Fibroblast of villous mesenchyme (primary cell): ENCODE measurements at regions not wholly inside any gene's neighbourhood (a gene's known extent, or its start where the extent isn't known, plus 50 kb on each side); places are given as distances from the start of the nearest gene placed in this dataset.

Source experiments
- DNase-seq: peaks from one replicate; pipeline ENCODE4 v3.0.0-alpha.2; 2010; ENCODE audit warnings: low read depth
- H3K4me3 ChIP-seq: 2 replicates; pipeline ENCODE4 v1.5.1; 2011; ENCODE audit warnings: low read depth, mild to moderate bottlenecking, low read length
- TF ChIP-seq, protein P1 (sequence below): IDR thresholded peaks from 2 replicates; pipeline ENCODE4 v1.5.1; 2012; ENCODE audit warnings: low read depth, mild to moderate bottlenecking, low read length; ENCODE audit not compliant: insufficient read depth

DNA sequence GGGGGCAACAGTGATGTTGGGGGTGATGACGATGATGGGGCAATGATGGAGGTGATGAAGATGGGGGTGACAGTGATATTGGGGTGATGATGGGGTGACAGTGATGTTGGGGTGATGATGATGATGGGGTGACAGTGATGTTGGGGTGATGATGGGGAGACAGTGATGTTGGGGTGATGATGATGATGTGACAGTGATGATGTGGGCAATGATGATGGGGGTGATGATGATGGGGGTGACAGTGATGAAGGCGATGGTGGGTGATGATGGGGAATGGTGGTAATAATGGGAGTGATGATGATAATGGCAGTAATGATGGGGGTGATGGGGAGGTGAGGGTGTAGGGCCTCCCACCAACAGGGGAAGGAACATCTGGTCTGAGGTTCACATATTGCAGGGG, 150.6 kb downstream of the ERMARD start:
- DNase-seq, result no peak
- TF ChIP-seq, protein P1, sequence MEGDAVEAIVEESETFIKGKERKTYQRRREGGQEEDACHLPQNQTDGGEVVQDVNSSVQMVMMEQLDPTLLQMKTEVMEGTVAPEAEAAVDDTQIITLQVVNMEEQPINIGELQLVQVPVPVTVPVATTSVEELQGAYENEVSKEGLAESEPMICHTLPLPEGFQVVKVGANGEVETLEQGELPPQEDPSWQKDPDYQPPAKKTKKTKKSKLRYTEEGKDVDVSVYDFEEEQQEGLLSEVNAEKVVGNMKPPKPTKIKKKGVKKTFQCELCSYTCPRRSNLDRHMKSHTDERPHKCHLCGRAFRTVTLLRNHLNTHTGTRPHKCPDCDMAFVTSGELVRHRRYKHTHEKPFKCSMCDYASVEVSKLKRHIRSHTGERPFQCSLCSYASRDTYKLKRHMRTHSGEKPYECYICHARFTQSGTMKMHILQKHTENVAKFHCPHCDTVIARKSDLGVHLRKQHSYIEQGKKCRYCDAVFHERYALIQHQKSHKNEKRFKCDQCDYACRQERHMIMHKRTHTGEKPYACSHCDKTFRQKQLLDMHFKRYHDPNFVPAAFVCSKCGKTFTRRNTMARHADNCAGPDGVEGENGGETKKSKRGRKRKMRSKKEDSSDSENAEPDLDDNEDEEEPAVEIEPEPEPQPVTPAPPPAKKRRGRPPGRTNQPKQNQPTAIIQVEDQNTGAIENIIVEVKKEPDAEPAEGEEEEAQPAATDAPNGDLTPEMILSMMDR, result no peak
- no peak overlapping the region for H3K4me3 ChIP-seq

DNA sequence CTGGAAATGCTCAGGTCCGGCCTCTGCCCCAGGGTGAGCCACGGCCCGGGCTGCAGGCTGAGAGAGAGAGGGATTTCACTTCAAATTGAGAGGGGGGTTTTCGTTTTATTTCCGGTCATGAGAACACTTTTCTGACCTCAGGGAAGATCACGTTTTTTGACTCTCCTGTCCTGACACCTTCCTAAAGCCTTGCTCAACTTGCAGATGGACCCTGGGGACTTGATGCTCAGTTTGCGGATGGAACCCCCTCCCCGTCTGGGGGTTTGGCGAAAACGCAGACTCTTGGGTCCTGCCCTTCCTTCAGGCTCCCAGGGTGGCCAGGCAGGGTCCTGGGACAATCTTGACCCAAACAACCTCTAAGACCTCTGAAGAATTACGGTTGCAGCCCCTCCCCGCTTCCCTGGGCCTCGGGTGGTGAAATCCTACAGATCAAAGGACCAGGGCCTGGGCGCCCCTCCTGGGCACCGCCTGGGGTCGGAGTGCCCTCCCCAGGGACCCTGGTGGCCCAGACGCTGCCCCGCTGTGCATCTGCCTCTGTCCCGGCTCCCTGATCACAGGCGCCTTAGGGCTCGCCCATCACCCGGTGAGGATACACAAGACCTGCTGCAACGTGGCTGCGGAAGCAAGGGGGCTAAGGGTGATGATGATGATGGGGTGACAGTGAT, 148.2 kb downstream of the ERMARD start:
- TF ChIP-seq, protein P1, result no peak
- no peak overlapping the region for H3K4me3 ChIP-seq
- no peak for DNase-seq

DNA sequence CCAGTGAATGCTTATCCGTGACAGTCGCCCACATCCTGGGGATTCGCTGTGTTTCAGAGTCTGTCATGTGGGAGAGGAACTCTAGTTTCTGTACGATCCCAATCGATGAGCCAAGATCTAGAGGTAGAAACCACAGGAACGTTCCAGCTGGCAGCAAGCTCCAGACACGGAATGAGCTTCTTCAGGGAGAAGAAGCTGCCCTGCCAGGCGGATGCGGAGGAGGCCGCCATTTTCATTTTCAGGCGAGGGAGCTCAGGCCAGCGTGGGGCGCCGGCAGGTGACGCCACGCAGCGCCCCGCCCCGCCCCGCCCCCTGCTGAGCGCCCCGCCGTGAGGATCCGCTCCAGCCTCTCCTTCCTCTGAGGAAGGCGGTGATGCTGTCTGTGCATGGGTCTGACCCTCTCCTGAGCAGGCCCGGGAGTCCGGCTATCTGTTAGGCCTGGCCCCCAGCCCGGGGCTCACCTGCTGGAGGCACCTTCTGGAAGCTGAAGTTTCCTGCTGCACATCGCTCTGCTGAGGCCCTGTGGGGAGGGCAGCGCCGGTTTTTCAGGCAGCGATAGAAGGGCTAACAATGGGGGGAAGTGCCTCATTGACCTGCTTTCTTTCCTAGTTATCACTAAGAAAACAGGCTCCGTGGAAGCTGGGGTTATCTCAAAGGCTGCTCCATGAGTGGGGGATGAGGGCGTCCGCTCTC, 147.5 kb downstream of the ERMARD start:
- H3K4me3 ChIP-seq, result no peak overlapping the region
- DNase-seq, result no peak
- TF ChIP-seq, protein P1, result no peak

DNA sequence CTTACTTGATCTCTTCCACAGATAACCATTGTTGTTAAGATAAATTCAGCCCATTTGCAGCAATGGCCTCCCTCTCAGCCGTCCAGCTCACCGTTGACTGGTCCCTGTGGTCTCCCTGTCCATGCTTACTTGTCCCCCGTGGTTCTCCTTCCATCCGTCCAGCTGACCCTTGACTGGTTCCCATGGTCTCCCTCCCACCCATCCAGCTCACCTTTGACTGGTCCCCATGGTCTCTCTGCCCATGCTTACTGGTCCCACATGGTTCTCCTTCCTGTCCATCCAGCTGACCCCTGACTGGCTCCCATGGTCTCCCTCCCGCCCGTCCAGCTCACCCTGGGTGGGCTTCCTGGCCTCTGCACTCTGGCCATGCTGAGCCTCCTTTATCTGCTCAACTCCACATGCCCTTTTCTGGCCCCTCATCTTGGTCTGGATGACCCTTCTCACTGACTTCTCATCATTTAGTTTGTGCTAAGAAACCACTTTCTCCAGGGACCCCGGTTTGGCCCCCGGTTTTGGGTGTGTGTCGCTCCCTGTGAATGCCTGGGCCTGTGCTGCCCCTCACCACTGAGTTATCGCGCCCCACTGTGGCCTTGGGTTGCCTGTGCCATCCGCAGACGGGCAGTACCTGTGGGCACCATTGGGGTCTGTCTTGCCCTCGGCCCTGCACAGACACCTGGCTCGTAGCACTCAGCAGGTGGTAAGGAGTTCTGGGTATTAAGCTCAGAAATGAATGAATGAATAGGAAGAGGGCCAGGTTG, 146.4 kb downstream of the ERMARD start:
- H3K4me3 ChIP-seq, result no peak overlapping the region
- TF ChIP-seq, protein P1, result no peak
- no peak for DNase-seq

DNA sequence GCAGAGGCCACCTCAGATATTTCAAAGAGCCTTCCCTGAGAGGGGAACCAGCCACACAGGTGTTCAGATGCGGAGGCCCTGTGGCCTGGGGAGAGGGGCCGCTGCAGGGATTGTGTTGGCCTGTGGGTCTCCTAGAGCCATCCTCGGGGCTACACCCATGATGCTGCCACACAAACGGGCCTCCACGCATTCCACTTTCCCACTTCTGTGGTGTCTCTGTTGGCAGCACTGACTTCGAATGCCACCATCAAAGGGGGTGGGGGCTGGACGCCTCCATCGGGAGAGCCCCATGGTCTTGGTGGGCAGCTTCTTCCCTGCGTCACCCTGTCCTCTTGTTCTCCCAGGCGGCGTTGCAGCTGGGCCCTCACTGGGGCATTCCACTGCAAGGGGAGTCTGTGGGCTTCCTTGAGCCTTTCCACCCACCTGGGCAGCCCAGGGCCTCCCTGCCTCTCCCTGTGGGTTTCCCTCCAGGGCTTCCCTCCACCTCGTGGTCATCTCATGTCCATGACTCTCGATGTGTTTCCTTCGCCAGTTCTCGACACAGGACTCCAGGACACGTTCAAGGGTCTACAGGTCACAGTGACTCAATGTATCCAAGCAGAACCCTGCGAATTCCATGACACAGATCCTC, 145.5 kb downstream of the ERMARD start:
- TF ChIP-seq, protein P1, result no peak
- DNase-seq, result no peak
- no peak overlapping the region for H3K4me3 ChIP-seq

DNA sequence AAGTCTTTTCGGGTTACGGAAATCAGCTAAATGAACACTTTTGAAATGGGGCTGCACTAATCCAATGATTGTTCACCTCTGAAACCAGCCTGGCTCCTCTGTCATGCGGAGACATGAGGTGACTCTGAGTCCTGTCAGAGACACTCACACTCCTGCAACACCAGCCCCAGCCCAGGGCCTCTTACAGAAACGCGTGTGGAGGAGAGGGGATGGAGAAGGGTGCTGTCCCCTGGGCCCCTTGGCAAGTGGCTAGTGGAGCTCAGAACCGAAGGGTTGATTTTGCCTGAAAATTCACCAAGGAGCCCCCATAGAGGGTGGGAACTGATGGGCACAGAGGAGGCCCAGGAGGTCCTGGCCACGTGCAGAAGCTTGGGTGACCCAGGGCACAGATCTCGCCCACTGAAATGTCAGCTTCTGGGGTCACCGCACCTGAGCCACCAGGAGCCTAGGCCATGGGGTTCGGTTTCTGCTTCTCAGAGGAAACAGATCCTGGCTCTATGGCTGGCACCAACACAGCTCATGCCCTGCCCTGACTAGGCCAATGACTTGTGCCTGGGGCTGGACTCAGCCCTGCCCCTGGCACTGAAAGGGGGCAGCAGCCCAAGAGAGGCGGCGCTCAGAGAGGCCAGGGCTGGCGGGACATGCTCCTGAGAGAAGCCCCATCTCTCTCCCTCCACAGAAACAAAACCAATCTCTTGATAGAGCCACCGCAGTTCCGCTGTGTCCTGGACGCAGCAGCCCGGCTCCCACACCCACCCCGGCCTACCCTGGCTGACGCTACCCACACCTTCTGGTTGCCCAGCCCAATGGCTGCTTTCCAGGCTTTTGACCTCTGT, 144.7 kb downstream of the ERMARD start:
- TF ChIP-seq, protein P1, result no peak
- no peak overlapping the region for H3K4me3 ChIP-seq
- no peak for DNase-seq
